NCI-H2171 (cell line): ENCODE measurements at regions not wholly inside any gene's neighbourhood (a gene's known extent, or its start where the extent isn't known, plus 50 kb on each side); places are given as distances from the start of the nearest gene placed in this dataset.

Source experiments
- DNase-seq: peaks from one replicate; lab custom pipeline; 2025; lab: John Stamatoyannopoulos, UW

DNA sequence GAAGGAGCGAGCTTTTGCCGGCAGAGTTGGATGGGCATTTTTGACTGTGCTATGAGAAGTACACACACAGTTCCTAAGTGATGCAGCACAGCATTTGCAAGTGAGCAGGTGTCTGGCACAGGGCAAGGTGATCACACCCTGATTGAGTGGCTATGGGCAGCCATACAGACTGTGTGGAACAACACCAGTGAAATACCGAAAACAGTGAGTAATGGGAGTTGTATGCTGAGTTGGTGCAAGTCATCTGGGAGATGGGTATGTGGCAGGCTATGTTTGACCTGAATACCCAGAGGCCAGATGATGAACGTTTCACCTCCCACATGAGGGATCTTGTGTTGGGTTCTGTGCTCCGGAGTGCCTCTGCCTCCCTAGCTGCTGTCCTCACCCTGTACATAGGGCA, 53.5 kb upstream of the TIPARP start:
- no peak for DNase-seq

DNA sequence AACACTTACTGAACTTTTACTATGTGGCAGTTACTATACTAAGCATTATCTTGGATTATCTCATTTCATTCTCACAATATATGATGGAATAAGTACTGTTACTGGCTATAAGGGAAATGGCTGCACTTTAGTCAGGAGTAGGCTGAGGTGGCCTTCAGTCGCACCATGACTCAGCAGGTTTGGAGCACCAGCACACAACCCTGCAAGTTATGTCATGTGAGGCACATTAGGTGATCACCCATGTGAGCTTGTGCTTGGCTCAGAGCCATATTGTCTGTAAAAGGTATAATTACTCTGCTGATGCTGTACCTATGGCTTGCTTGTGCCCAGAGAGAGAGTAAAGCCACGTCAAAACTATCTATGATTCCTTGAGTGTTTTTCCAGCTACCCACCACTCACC, 54.1 kb upstream of the TIPARP start:
- peak; percentile 89 for DNase-seq

DNA sequence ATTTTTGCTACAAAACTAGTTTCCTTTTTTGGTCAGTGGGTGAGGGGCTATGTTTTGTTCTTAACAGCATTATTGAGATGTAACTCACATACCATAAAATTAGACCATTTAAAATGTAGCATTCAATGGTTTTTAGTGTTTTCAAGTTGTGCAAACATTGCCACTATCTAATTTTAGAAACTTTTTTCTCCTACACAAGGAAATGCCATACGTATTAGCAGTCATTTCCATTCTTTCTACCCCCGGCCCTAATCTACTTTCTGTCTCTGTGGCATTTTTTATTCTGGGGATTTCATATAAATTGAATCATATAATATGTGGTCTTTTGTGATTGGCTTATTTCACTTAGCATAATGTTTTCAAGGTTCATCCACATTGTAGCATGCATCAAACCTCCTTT, 55.0 kb upstream of the TIPARP start:
- DNase-seq, result no peak

DNA sequence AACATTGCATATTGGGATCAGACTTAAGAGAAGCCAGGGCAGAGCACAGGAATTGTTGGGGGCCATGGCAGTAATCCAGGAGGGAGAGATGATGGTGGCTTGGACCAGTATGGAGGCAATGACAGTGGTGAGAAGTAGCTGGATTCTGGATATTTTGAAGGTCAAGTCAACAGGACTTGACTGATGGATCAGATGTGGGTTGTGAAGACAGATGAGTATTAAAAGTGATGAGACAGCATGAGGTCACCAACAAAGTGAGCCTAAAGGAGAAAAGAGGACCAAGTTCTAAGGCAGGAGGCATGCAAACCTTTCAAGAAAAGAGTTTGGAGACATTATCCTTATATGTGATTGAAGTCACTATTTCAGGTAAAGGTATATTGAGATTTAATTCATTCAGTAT, 56.6 kb upstream of the TIPARP start:
- DNase-seq, result no peak

DNA sequence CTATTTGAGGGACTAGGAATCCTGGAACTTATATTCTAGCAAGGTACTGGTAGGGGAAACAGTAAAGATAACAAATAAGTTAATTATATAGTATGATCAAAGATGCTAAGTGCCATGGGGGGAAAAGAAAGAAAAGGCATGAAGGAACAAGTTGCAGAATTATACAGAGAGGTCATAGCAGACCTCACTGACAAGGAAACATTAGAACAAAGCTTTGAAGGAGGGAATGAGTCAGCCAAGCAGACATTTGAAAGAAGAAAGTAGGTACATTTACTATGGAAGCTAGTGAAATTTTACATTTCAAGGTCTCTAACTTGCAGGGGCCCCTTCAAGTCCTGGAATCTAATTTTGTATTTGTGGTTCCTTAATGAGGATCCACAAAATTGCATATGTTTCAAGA, 57.2 kb upstream of the TIPARP start:
- no peak for DNase-seq

DNA sequence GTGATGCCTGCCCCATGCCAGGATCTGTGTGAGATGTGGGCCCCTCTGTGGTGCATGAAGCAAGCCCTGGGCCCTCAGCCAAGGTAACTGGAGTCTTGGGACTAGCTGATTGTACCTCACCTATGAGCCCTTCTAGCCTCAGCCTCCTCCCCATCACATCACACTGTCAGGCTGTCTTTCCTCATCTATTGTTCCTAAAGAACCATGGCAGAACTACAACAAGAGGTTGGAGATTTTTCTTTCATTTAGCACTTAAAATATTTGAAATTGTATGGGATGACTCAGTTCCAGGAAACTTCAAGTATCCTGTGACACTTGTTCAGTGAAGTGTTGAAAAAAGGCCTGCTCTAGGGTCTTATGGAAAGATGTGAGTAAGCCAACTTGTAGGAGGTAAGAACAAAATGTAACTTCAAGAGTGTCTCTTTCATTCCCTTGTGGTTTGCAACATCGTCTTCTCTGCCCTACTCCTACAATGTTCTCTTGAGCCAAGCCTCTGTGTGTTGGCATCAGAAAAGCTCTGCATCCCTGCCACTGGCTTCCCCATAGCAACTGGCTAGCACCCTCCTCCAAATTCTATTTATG, 58.7 kb upstream of the TIPARP start:
- DNase-seq, result no peak

DNA sequence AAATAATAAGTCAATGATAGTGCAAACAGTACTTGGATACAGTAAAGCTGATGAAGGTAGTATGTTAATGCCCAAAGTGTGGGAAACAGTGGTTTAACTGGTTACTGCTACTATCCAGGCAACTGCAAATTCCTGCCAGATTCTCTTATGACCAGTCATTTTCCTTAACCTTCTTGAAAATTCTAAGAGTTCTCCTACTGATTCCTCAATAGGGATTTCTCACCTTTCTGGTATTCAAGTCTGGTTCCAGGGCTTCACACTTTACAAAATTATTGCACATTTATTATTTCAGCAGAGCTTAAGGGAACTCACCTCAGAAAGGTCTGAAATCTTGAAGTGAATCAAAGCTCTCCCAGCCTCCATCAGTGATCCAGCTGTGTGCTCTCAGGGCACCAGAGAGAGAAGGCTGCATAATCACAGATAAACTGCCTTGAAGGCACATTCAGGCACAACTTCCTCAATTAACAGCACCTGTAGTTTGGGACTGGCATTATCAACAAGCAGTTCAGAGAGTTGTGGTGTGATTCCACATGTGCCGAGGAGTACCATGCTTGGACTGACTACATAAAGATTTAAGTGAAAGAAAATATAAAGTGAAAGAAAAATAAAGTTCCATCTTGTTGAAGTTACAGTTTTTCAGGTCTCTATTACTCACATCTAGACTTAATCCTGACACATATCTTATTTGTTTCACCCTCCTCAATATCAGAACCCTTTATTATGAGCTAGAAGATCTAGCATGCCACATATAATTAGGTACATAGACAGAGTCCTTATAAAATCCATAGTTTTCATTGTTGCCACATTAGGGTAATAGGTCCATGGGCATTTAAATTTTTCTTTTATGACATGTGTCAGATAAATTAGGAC, 59.5 kb upstream of the TIPARP start:
- no peak for DNase-seq

DNA sequence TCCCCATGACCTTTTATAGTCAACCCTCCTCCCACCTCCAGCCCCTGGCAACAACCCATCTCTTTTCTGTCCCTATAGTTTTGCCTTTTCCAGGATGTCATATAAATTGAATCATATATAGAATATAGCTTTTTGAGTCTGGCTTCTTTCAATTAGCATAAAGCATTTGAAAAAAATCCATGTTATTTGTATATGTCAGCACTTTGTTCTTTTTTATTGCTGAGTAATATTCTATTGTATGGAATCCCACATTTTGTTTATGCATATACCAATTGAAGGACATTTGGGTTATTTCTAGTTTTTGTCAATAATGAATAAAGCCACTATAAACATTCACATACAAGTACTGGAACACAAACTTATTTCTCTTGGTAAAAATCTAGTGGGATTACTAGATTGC, 58.0 kb upstream of the SSR3 start:
- DNase-seq, result no peak

DNA sequence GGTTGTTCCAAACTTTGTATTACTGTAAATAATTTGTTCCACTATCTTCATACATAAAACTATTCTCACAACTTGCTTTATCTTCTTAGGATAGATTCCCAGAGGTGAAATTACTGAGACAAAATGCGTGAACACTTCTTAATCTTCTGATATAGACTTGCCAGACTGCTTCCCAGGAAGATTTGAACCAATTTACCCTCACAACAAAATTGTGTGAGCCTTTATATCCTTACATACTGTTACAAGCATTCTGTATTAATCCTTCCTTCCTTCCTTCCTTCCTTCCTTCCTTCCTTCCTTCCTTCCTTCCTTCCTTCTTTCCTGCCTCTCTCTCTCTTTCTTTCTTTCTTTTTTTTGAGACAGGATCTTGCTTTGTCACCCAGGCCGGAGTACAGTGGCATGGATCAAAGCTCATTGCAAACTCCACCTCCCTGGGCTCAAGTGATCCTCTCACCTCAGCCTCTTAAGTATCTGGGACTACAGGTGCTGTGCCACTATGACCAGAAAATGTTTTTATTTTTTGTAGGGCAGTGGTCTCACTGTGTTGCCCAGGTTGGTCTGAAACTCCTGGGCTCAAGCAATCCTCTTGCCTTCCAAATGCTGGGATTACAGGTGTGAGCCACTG, 57.1 kb upstream of the SSR3 start:
- DNase-seq, result no peak

DNA sequence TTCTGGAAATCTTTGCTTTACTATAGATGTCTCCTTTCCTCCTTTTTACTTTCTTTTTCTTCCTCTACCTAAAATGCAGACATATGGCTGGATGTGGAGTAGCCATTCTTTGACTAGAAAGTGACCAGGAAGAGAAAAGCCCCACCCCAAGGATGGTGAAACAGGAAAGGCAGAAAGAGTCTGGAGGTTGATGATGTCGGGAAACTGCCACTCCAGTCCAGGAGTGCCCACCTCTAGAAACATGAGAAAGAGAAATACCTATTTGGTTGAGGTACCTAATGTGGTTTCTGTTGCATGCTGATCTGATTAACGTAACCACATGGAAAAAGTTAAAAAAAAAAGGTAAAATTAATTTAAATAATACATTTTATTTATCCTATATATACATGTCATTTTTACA, 55.2 kb upstream of the SSR3 start:
- no peak for DNase-seq

DNA sequence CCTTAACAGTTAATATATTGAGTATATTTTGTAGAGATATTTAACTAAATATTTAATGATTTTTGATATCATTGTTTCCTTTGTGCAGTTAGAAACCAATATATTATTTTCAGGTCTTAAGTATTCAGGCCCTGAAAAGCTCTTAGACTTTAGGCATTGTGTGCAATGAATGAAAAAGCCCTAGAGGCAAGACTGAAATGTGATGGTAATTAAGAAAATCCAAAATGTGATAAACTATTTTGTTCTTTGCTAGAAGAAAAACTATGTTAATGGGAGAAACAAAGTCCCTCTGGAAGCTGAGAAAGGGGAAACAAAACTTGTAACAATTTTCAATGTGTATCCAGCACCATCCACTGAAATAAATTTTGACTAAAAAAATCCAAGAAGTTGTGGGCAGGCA, 54.6 kb upstream of the SSR3 start:
- DNase-seq, result no peak

DNA sequence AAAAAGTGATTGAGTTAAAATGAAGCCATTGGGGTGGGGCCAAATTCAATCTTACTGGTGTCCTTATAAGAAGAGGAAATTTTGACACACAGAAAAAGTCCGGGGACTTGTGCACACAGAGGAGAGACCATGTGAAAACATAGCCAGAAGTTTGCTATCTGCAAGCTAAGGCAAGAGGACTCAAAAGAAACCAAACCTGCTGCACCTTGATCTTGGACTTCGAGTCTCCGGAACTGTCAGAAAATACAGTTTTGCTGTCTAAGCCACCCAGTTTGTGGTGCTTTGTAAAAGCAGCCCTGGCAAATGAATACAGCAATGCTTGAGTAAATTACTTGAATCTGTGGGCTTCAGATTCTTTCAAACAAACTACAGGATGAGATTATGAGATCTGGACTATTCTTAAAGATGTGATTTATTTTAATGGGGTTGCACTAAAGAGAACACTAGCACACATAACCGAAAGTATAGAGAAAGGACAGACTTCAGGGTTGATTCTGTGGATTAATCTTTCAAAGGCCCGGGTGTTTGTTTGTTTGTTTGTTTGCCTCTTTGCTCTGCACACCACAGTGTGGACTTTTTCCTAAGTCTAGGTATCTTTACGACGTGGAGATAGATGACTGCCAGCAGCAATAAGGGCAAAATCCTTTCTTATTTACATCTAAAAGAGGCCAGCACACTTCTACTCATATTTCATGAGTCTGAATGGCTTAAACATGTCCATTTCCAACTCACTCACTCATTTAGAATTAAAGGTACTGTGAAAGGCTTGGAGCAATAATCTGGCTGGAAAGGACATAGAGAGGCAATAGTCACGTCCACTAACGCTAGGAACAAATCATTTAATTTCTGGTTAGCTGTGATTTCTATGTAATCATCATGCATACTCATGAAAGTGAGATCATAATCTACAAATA, 53.9 kb upstream of the SSR3 start:
- DNase-seq, result no peak

DNA sequence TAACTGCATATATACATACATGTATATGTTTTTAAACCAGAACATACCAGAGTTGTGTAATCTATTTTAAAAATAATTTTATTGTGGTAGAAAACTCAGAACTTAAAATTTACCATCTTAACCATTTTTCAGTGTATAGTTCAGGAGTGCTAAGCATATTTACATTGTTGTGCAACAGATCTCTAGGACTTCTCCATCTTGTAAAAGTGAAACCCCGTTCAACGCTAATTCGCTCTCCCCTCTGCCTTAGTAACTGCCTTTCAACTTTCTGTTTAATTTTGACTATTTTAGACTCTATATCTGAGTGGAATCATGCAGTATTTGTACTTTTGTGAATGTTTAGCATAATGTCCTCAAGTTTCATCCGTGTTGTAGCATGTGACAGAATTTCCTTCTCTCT, 51.8 kb upstream of the SSR3 start:
- DNase-seq, result no peak

DNA sequence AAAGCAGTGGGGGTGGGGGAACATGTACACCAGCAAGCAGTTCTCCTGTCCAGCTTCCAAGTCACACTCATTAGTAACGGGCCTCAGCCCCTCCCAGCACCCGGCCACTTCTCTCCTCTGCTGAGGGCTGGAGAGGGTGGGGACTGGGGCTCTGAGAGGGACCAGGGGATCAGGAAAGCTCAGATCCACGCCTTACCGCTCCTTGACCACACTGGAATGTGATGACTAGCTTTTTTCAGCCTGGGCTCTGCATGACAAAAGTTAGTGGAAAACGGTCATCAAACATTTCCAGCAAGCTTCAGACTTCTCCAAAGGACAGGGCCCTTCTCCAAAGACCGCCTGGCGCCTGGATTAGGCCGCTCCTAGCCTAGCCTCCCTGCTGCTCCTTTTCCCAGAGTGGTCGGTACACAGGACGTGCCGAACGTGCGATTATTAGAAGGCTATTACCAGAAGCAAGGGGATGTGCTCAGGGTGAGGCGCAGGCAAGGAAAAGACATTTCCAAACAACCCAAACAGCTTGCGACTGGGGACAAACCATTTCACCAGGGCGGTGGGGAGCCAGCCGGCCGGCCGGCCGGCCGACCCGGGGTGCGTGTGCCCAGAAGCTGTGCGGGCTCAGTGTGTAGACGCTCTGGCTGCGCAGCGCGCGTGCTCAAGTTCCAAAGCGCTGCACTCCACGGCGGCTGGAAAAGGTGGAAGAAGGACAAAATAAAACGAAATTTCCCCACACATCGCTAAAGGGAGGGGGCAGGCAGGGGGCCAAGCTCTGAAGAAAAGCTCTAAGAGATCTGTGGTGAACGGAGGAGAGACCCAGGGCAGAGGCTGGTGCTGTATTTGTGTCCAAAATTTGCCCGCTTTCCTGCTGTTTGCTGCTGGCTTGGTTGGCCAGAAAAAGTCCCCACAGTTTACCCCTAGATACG, 51.0 kb upstream of the SSR3 start:
- no peak for DNase-seq

DNA sequence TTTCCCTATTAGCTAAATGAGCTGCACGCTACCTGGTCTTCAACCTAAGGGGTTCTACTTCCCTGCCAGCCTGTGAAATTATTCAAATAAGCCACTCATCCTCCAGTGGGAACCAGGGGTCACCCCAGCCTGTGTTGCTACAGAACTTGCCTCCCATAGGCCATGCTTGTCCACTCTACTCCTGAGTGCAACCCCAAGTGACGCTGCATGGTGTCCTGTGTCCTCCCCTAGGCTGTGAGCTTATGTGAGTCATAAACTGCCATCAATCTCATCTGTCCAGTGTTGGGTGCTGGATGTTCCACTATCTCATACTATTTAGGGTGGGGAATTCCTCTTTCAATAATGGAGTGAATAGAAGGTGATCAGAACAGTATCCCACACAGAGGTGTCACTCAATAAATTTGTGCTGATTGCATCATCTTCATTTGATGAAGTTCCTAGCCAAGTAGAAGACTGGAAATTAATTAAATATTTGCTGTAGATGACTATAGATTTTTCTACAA, 49.8 kb upstream of the SSR3 start:
- DNase-seq, result no peak
